Caco-2 (cell line): ENCODE measurements at regions not wholly inside any gene's neighbourhood (a gene's known extent, or its start where the extent isn't known, plus 50 kb on each side); places are given as distances from the start of the nearest gene placed in this dataset.

ENCODE experiments used
- BruUV-seq: library from RNA; stranded (reverse); fragments of 400-500 nt; replicated peaks from 2 replicates; lab custom pipeline; 2021; lab: Mats Ljungman, UMichigan
- CTCF ChIA-PET: fragments of 300-600 bp; sonication (Branson Sonifier 250); formaldehyde crosslinking; loops from one replicate; lab custom pipeline; 2022; ENCODE audit warnings: antibody characterized with exemption; lab: Charles Lee
- POLR2A ChIA-PET: fragments of 300-600 bp; sonication (Branson Sonifier 250); formaldehyde crosslinking; loops from one replicate; lab custom pipeline; 2022; ENCODE audit warnings: antibody characterized with exemption; lab: Charles Lee
- DNase-seq, 2 experiments: peaks; one replicate each; pipeline versions ENCODE4 v3.0.0 to v3.0.0-alpha.2; 2020 to 2022
- H3K27me3 ChIP-seq: replicated peaks from 2 replicates; pipeline ENCODE4 v1.6.0; 2011; ENCODE audit warnings: low read length; ENCODE audit not compliant: control insufficient read depth, insufficient read depth
- H3K36me3 ChIP-seq: 2 replicates; pipeline ENCODE4 v1.5.1; 2011; ENCODE audit warnings: low read length; ENCODE audit not compliant: control insufficient read depth, insufficient read depth
- H3K4me1 ChIP-seq: fragments of 250-450 bp; sonication (Bioruptor Pico); 2 replicates; pipeline ENCODE4 v1.5.1; 2020; ENCODE audit warnings: mild to moderate bottlenecking
- H3K4me3 ChIP-seq: 2 replicates; pipeline ENCODE4 v1.5.1; 2011; ENCODE audit warnings: low read depth, mild to moderate bottlenecking, control low read depth, low read length
- H3K9me3 ChIP-seq: fragments of 250-450 bp; sonication (Bioruptor Pico); 2 replicates; pipeline ENCODE4 v1.5.1; 2020; ENCODE audit warnings: mild to moderate bottlenecking, moderate library complexity
- H3K27ac Mint-ChIP-seq: one replicate; pipeline ENCODE4 v1.8.0; 2022; ENCODE audit warnings: mixed read lengths; ENCODE audit not compliant: unreplicated experiment
- H3K27me3 Mint-ChIP-seq: one replicate; pipeline ENCODE4 v1.8.0; 2022; ENCODE audit warnings: mixed read lengths; ENCODE audit not compliant: insufficient read depth, unreplicated experiment
- H3K36me3 Mint-ChIP-seq: one replicate; pipeline ENCODE4 v1.8.0; 2022; ENCODE audit warnings: mild to moderate bottlenecking, mixed read lengths; ENCODE audit not compliant: insufficient read depth, unreplicated experiment
- H3K4me1 Mint-ChIP-seq: one replicate; pipeline ENCODE4 v1.8.0; 2022; ENCODE audit warnings: low read depth, mixed read lengths; ENCODE audit not compliant: unreplicated experiment
- H3K4me3 Mint-ChIP-seq: one replicate; pipeline ENCODE4 v1.8.0; 2022; ENCODE audit warnings: mild to moderate bottlenecking, moderate library complexity, mixed read lengths; ENCODE audit not compliant: unreplicated experiment
- H3K9me3 Mint-ChIP-seq: one replicate; pipeline ENCODE4 v1.8.0; 2022; ENCODE audit warnings: mixed read lengths; ENCODE audit not compliant: unreplicated experiment
- CTCF ChIP-seq, 2 experiments: fragments of 200-600 bp in 1 of 2; IDR thresholded peaks; 1 replicate in 1 of 2; 2 replicates in 1 of 2; pipeline versions ENCODE4 v1.5.1 to v1.8.0; 2011 to 2022; ENCODE audit warnings: antibody characterized with exemption in 1 of 2, control low read depth in 1 of 2, inconsistent platforms in 1 of 2, low read depth in 1 of 2, low read length in 1 of 2, mild to moderate bottlenecking in 1 of 2, moderate library complexity in 1 of 2; ENCODE audit not compliant: insufficient read depth in 1 of 2, severe bottlenecking in 1 of 2, unreplicated experiment in 1 of 2
- intact Hi-C: fragments of 100-400 bp; cut with micrococcal nuclease; formaldehyde crosslinking; loops from one replicate; pipeline ENCODE4 v1.10.0; 2022; ENCODE audit not compliant: unreplicated experiment

- H3K4me3 Mint-ChIP-seq, result no peak overlapping the region
- Histone ChIP-seq H3K27me3 (no peaks in the 10 kb centered on the region), H3K4me1 (no peaks in the 10 kb centered on the region), H3K36me3 (no peaks in the 10 kb centered on the region), H3K9me3 (no peaks in the 10 kb centered on the region), H3K4me3 (no peak overlapping the region)
- no peak for TF ChIP-seq CTCF (IDR thresholded peaks at IDR 0.05; ENCODE audit: insufficient read depth in 1 of 2, low read depth in 1 of 2, low read length in 1 of 2, severe bottlenecking in 1 of 2, unreplicated experiment in 1 of 2)
- BruUV-seq, result no TSS peak
- no peak overlapping the region for H3K27ac Mint-ChIP-seq
- peaks cover 7% of the 10 kb centered on the region for H3K27me3 Mint-ChIP-seq
- no peaks in the 10 kb centered on the region for H3K4me1 Mint-ChIP-seq
- ChIA-PET POLR2A (no interaction called here), CTCF (no interaction called here)
- H3K36me3 Mint-ChIP-seq, result no peaks in the 10 kb centered on the region
- H3K9me3 Mint-ChIP-seq, result no peaks in the 10 kb centered on the region
- no peak for DNase-seq
- intact Hi-C loops, result no loop called here
Measured at GRCh38 chr9:100774962-100775361, 197.1 kb downstream of the CAVIN4 start.

DNA sequence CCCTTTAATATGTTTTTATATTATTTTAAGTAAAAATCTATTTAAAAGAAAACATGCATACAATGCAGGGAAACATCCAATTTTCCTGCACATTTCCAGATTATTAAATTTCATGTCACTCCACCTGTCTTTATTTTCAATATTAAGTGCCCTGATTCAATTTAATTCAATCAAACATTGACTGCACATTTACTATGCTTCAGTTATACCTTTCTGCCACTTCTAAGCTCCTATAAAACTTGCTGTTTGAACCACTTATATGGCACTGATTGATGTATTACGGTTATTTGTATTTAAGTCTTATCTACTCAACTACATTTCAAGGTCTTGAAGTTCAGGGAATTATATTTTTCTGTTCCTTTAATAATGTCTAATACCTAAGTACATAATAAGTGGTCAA lies 198.0 kb downstream of the CAVIN4 start:
- Mint-ChIP-seq H3K36me3 (no peaks in the 10 kb centered on the region), H3K9me3 (no peaks in the 10 kb centered on the region), H3K27me3 (peaks cover 7% of the 10 kb centered on the region), H3K4me1 (no peaks in the 10 kb centered on the region), H3K4me3 (no peak overlapping the region), H3K27ac (no peak overlapping the region)
- Histone ChIP-seq H3K27me3 (no peaks in the 10 kb centered on the region), H3K4me1 (no peaks in the 10 kb centered on the region), H3K4me3 (no peak overlapping the region), H3K36me3 (no peaks in the 10 kb centered on the region), H3K9me3 (no peaks in the 10 kb centered on the region)
- intact Hi-C loops, result no loop called here
- ChIA-PET CTCF (no interaction called here), POLR2A (no interaction called here)
- DNase-seq, result no peak
- no peak for TF ChIP-seq CTCF (IDR thresholded peaks at IDR 0.05; ENCODE audit: insufficient read depth in 1 of 2, low read depth in 1 of 2, low read length in 1 of 2, severe bottlenecking in 1 of 2, unreplicated experiment in 1 of 2)
- no TSS peak for BruUV-seq

DNA sequence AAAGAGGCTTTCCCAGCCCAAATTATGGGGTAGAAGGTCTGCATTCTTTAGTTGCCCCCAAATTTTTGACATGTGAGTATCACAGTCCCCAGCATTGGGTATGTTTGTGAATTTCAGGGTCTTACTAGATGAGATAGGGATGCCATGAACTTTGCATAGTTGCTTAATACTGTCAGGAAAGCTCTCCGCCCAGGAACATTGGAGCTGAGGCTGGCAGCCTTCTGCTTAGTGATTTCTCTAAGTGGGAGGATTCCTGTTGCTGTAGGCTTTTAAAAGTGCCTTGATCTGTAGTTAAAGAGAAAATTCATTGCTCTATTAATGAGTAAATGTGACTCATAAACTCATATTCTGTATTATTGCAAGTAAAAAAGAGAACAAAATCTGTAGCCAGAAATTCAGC lies 206.9 kb downstream of the CAVIN4 start:
- Histone ChIP-seq H3K36me3 (no peaks in the 10 kb centered on the region), H3K27me3 (no peaks in the 10 kb centered on the region), H3K4me3 (no peak overlapping the region), H3K4me1 (no peaks in the 10 kb centered on the region), H3K9me3 (peaks cover 6% of the 10 kb centered on the region; the same call in 1 of the 2 replicates)
- CTCF ChIA-PET, result no interaction called here
- no TSS peak for BruUV-seq
- Mint-ChIP-seq H3K36me3 (no peaks in the 10 kb centered on the region), H3K4me3 (no peak overlapping the region), H3K27me3 (no peaks in the 10 kb centered on the region), H3K4me1 (no peaks in the 10 kb centered on the region), H3K9me3 (no peaks in the 10 kb centered on the region), H3K27ac (no peak overlapping the region)
- no peak for DNase-seq
- no peak for TF ChIP-seq CTCF (IDR thresholded peaks at IDR 0.05; ENCODE audit: insufficient read depth in 1 of 2, low read depth in 1 of 2, low read length in 1 of 2, severe bottlenecking in 1 of 2, unreplicated experiment in 1 of 2)
- intact Hi-C loops, result no loop called here
- POLR2A ChIA-PET, result no interaction called here
